Chondrocyte (in vitro differentiated cells): ENCODE measurements at regions not wholly inside any gene's neighbourhood (a gene's known extent, or its start where the extent isn't known, plus 50 kb on each side); places are given as distances from the start of the nearest gene placed in this dataset.
A peak's percentile ranks its signal among the peaks of the same experiment; 100 is the strongest.

Source experiments
- DNase-seq: peaks from one replicate; pipeline ENCODE4 v3.0.0; 2021; ENCODE audit warnings: mixed read lengths, low spot score
- H3K27ac Mint-ChIP-seq: one replicate; pipeline ENCODE4 v1.8.0; 2021; ENCODE audit warnings: mild to moderate bottlenecking, moderate library complexity, mixed read lengths; ENCODE audit not compliant: unreplicated experiment
- H3K27me3 Mint-ChIP-seq: 2 replicates; pipeline ENCODE4 v1.8.0; 2021; ENCODE audit warnings: low read depth, mixed read lengths
- H3K36me3 Mint-ChIP-seq: 2 replicates; pipeline ENCODE4 v1.8.0; 2021; ENCODE audit warnings: low read depth, mixed read lengths
- H3K4me1 Mint-ChIP-seq: 2 replicates; pipeline ENCODE4 v1.8.0; 2021; ENCODE audit warnings: low read depth, mild to moderate bottlenecking, mixed read lengths
- H3K4me3 Mint-ChIP-seq: one replicate; pipeline ENCODE4 v1.8.0; 2021; ENCODE audit warnings: mild to moderate bottlenecking, moderate library complexity, mixed read lengths; ENCODE audit not compliant: unreplicated experiment
- H3K9me3 Mint-ChIP-seq: 2 replicates; pipeline ENCODE4 v1.8.0; 2021; ENCODE audit warnings: low read depth, mixed read lengths
- TF ChIP-seq, protein P1 (sequence below): fragments of 200-600 bp; sonication (generic); IDR thresholded peaks from 2 replicates; pipeline ENCODE4 v1.5.0; 2021; ENCODE audit warnings: antibody characterized with exemption, mild to moderate bottlenecking, moderate library complexity

DNA sequence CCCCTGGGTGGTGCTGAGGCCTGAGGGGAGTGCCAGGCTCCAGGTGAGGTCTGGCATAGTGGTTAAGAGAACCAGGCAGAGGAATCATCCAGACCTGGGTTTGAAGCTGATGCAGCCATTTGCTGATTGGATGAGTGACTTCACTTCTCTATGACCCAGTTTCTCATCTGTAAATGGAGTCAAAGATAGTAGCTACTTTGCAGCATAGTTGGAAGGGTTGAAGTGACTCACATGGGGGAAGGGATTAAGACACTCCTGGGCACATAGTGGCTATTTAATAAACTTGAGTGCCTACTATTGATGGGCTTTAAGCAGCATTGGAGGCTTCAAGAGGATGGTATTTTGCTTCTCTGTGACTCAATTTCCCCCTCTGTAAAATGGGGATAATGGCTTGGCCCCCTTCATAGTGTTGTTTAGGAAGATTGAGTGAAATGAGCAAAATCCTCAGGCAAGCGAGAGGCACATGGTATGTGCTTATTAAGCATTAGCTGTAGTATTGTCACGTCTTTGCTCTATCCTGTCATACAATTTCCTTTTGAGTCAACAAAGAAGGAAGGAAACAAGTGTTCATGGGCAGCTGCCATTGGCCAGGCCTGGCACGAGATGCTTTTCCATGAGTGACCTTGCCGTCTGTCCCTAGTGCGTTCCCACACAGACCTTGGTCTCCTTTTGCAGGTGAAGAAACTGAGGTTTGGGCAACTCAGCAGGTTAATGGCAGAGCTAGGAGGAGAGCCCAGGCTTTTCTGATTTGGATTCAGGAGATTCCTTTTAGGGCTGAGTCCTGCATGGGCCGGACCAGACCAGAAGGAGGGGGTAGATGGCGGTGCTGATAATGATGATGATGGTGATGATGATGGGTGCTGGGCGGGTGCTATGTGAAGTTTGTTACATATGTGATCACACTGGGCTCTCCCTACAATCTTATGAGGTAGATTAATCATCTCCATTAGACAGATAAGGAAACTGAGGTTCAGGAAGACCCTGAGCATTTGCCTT lies 131.1 kb upstream of the WNT4 start:
- Mint-ChIP-seq H3K9me3 (no peaks in the 10 kb centered on the region), H3K4me1 (peaks cover 10% of the 10 kb centered on the region), H3K36me3 (no peaks in the 10 kb centered on the region), H3K27me3 (peaks cover 32% of the 10 kb centered on the region), H3K4me3 (no peak overlapping the region), H3K27ac (no peak overlapping the region)
- TF ChIP-seq, protein P1, sequence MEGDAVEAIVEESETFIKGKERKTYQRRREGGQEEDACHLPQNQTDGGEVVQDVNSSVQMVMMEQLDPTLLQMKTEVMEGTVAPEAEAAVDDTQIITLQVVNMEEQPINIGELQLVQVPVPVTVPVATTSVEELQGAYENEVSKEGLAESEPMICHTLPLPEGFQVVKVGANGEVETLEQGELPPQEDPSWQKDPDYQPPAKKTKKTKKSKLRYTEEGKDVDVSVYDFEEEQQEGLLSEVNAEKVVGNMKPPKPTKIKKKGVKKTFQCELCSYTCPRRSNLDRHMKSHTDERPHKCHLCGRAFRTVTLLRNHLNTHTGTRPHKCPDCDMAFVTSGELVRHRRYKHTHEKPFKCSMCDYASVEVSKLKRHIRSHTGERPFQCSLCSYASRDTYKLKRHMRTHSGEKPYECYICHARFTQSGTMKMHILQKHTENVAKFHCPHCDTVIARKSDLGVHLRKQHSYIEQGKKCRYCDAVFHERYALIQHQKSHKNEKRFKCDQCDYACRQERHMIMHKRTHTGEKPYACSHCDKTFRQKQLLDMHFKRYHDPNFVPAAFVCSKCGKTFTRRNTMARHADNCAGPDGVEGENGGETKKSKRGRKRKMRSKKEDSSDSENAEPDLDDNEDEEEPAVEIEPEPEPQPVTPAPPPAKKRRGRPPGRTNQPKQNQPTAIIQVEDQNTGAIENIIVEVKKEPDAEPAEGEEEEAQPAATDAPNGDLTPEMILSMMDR = no peak
- no peak for DNase-seq

GRCh38 chr1:22275167-22275566 lies 132.3 kb upstream of the WNT4 start:
- H3K36me3 Mint-ChIP-seq = no peaks in the 10 kb centered on the region
- H3K27me3 Mint-ChIP-seq = peaks cover 33% of the 10 kb centered on the region
- H3K9me3 Mint-ChIP-seq = peaks cover 6% of the 10 kb centered on the region
- H3K4me3 Mint-ChIP-seq = no peak overlapping the region
- no peak for DNase-seq
- TF ChIP-seq, protein P1 = no peak
- no peak overlapping the region for H3K27ac Mint-ChIP-seq
- peaks cover 10% of the 10 kb centered on the region for H3K4me1 Mint-ChIP-seq

- Mint-ChIP-seq H3K27ac (no peak overlapping the region), H3K27me3 (peaks cover 30% of the 10 kb centered on the region), H3K36me3 (no peaks in the 10 kb centered on the region), H3K4me3 (no peak overlapping the region), H3K9me3 (peaks cover 6% of the 10 kb centered on the region), H3K4me1 (peaks cover 10% of the 10 kb centered on the region)
- TF ChIP-seq, protein P1 = peak; percentile 86
- peak; percentile 70 for DNase-seq
These were observed 132.9 kb upstream of the WNT4 start for GRCh38 chr1:22275626-22276395.

GRCh38 chr1:22276396-22276748 lies 133.5 kb upstream of the WNT4 start:
- TF ChIP-seq, protein P1 = no peak
- no peak for DNase-seq
- Mint-ChIP-seq H3K27ac (no peak overlapping the region), H3K9me3 (peaks cover 6% of the 10 kb centered on the region), H3K4me1 (peaks cover 10% of the 10 kb centered on the region), H3K4me3 (no peak overlapping the region), H3K27me3 (peaks cover 32% of the 10 kb centered on the region), H3K36me3 (no peaks in the 10 kb centered on the region)

GRCh38 chr1:22277662-22278061 lies 134.8 kb upstream of the WNT4 start:
- DNase-seq = peak; percentile 51
- TF ChIP-seq, protein P1 = no peak
- Mint-ChIP-seq H3K36me3 (no peaks in the 10 kb centered on the region), H3K4me1 (peaks cover 10% of the 10 kb centered on the region), H3K27ac (no peak overlapping the region), H3K27me3 (peaks cover 34% of the 10 kb centered on the region), H3K9me3 (peaks cover 6% of the 10 kb centered on the region), H3K4me3 (no peak overlapping the region)
